A673 (cell line): ENCODE measurements at regions not wholly inside any gene's neighbourhood (a gene's known extent, or its start where the extent isn't known, plus 50 kb on each side); places are given as distances from the start of the nearest gene placed in this dataset.

Experiments
- BruUV-seq: library from RNA; stranded (reverse); fragments of 400-500 nt; replicated peaks from 2 replicates; lab custom pipeline; 2021; lab: Mats Ljungman, UMichigan
- CTCF ChIA-PET: fragments of 300-600 bp; sonication (Branson Sonifier 250); formaldehyde crosslinking; loops from one replicate; lab custom pipeline; 2022; ENCODE audit warnings: antibody characterized with exemption; lab: Charles Lee
- POLR2A ChIA-PET: fragments of 300-600 bp; sonication (Branson Sonifier 250); formaldehyde crosslinking; loops from one replicate; lab custom pipeline; 2022; ENCODE audit warnings: antibody characterized with exemption; ENCODE audit not compliant: low non-redundant PET; lab: Charles Lee
- DNase-seq: peaks from one replicate; pipeline ENCODE4 v3.0.0-alpha.2; 2015; ENCODE audit warnings: low spot score
- H3K27ac ChIP-seq: fragments of 200-600 bp; sonication (generic); 2 replicates; pipeline ENCODE4 v1.5.1; 2016; ENCODE audit warnings: mixed run types, low read depth, mild to moderate bottlenecking, mixed read lengths, antibody characterized with exemption, low read length; ENCODE audit not compliant: poor library complexity, severe bottlenecking
- H3K27me3 ChIP-seq: fragments of 200-600 bp; sonication (generic); replicated peaks from 2 replicates; pipeline ENCODE4 v1.6.1; 2017; ENCODE audit warnings: mixed run types, low read depth, mild to moderate bottlenecking, mixed read lengths, antibody characterized with exemption, low read length; ENCODE audit not compliant: insufficient read depth, poor library complexity
- H3K36me3 ChIP-seq: fragments of 200-600 bp; sonication (generic); 2 replicates; pipeline ENCODE4 v1.6.1; 2016; ENCODE audit warnings: mixed run types, mild to moderate bottlenecking, mixed read lengths, antibody characterized with exemption, low read length; ENCODE audit not compliant: insufficient read depth, poor library complexity, severe bottlenecking
- H3K4me1 ChIP-seq: fragments of 200-600 bp; sonication (generic); 2 replicates; pipeline ENCODE4 v1.6.1; 2017; ENCODE audit warnings: mixed run types, mild to moderate bottlenecking, mixed read lengths, antibody characterized with exemption, low read length; ENCODE audit not compliant: insufficient read depth, poor library complexity, severe bottlenecking
- H3K4me3 ChIP-seq: fragments of 200-600 bp; sonication (generic); 2 replicates; pipeline ENCODE4 v1.5.1; 2016; ENCODE audit warnings: low read depth, mixed run types, mild to moderate bottlenecking, mixed read lengths, low read length; ENCODE audit not compliant: poor library complexity, severe bottlenecking
- H3K9me3 ChIP-seq: fragments of 200-600 bp; sonication (generic); 2 replicates; pipeline ENCODE4 v1.6.1; 2016; ENCODE audit warnings: mixed run types, low read depth, mild to moderate bottlenecking, mixed read lengths, antibody characterized with exemption, low read length; ENCODE audit not compliant: poor library complexity, severe bottlenecking
- EZH2 ChIP-seq: fragments of 200-600 bp; sonication (generic); IDR thresholded peaks from 2 replicates; pipeline ENCODE4 v1.6.1; 2017; ENCODE audit warnings: borderline replicate concordance, low read depth, mild to moderate bottlenecking, mixed read lengths, antibody characterized with exemption, low read length; ENCODE audit not compliant: poor library complexity, severe bottlenecking
- intact Hi-C: fragments of 100-400 bp; cut with micrococcal nuclease; formaldehyde crosslinking; loops from one replicate; pipeline ENCODE4 v1.10.0; 2022; ENCODE audit not compliant: unreplicated experiment
- TF ChIP-seq, protein P1 (sequence below): fragments of 300-800, 200-600 bp; sonication (generic); conservative IDR thresholded peaks from 2 replicates; pipeline ENCODE4 v1.5.1; 2017; ENCODE audit warnings: low read depth, mild to moderate bottlenecking, antibody characterized with exemption, low read length, moderate library complexity, mixed read lengths

GRCh38 chr16:54582631-54583250, 296.2 kb upstream of the IRX3 start:
- POLR2A ChIA-PET, result no interaction called here
- Histone ChIP-seq H3K9me3 (no peaks in the 10 kb centered on the region), H3K27me3 (no peaks in the 10 kb centered on the region), H3K27ac (no peak overlapping the region), H3K4me1 (no peaks in the 10 kb centered on the region), H3K36me3 (no peaks in the 10 kb centered on the region), H3K4me3 (no peak overlapping the region)
- CTCF ChIA-PET, result no interaction called here
- TF ChIP-seq, protein P1, sequence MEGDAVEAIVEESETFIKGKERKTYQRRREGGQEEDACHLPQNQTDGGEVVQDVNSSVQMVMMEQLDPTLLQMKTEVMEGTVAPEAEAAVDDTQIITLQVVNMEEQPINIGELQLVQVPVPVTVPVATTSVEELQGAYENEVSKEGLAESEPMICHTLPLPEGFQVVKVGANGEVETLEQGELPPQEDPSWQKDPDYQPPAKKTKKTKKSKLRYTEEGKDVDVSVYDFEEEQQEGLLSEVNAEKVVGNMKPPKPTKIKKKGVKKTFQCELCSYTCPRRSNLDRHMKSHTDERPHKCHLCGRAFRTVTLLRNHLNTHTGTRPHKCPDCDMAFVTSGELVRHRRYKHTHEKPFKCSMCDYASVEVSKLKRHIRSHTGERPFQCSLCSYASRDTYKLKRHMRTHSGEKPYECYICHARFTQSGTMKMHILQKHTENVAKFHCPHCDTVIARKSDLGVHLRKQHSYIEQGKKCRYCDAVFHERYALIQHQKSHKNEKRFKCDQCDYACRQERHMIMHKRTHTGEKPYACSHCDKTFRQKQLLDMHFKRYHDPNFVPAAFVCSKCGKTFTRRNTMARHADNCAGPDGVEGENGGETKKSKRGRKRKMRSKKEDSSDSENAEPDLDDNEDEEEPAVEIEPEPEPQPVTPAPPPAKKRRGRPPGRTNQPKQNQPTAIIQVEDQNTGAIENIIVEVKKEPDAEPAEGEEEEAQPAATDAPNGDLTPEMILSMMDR, result no peak
- TF ChIP-seq EZH2, result no peak
- intact Hi-C loops, result no loop called here
- DNase-seq, result no peak
- no TSS peak for BruUV-seq

GRCh38 chr16:54579106-54579728, 292.6 kb upstream of the IRX3 start:
- BruUV-seq, result no TSS peak
- intact Hi-C loops, result no loop called here
- Histone ChIP-seq H3K27ac (no peak overlapping the region), H3K4me3 (no peak overlapping the region), H3K36me3 (no peaks in the 10 kb centered on the region), H3K27me3 (no peaks in the 10 kb centered on the region), H3K4me1 (no peaks in the 10 kb centered on the region), H3K9me3 (no peaks in the 10 kb centered on the region)
- no peak for DNase-seq
- no peak for TF ChIP-seq EZH2
- TF ChIP-seq, protein P1, result no peak
- ChIA-PET POLR2A (interaction anchor here (0.5 kb wide), 1 partner anchor 611 kb away, joined by 9 read pairs; no protein-coding TSS in a partner anchor), CTCF (no interaction called here)

GRCh38 chr16:54577651-54578128, 291.1 kb upstream of the IRX3 start:
- ChIA-PET CTCF (no interaction called here), POLR2A (no interaction called here)
- Histone ChIP-seq H3K27ac (no peak overlapping the region), H3K27me3 (no peaks in the 10 kb centered on the region), H3K4me1 (no peaks in the 10 kb centered on the region), H3K9me3 (no peaks in the 10 kb centered on the region), H3K36me3 (no peaks in the 10 kb centered on the region), H3K4me3 (no peak overlapping the region)
- no peak for DNase-seq
- no TSS peak for BruUV-seq
- no peak for TF ChIP-seq EZH2
- TF ChIP-seq, protein P1, result no peak
- intact Hi-C loops, result no loop called here
